Muscle of leg (tissue), 3 donors: ENCODE measurements at regions not wholly inside any gene's neighbourhood (a gene's known extent, or its start where the extent isn't known, plus 50 kb on each side); places are given as distances from the start of the nearest gene placed in this dataset.
"Not testable (repeated sequence)": the region's sequence is repeated elsewhere in the genome, so short reads cannot be mapped to it uniquely, and the experiment has no call there.

Source experiments
- DNase-seq: peaks from one replicate; pipeline ENCODE4 v3.0.0; 2013
- H3K27ac ChIP-seq: one replicate; pipeline ENCODE4 v1.5.1; 2013; ENCODE audit warnings: mild to moderate bottlenecking, low read length, control low read depth
- H3K27me3 ChIP-seq: one replicate; pipeline ENCODE4 v1.6.1; 2013; ENCODE audit warnings: low read length; ENCODE audit not compliant: control insufficient read depth, insufficient read depth
- H3K36me3 ChIP-seq: one replicate; pipeline ENCODE4 v1.6.1; 2013; ENCODE audit warnings: low read length; ENCODE audit not compliant: control insufficient read depth, insufficient read depth
- H3K4me1 ChIP-seq: one replicate; pipeline ENCODE4 v1.6.1; 2013; ENCODE audit warnings: low read length; ENCODE audit not compliant: control insufficient read depth, insufficient read depth
- H3K4me3 ChIP-seq: one replicate; pipeline ENCODE4 v1.5.1; 2013; ENCODE audit warnings: low read length, control low read depth
- H3K9me3 ChIP-seq: replicated peaks from 2 replicates; pipeline ENCODE4 v1.6.1; 2013; ENCODE audit warnings: low read depth, low read length; ENCODE audit not compliant: control insufficient read depth
- WGBS: methylation state at CpG from one replicate; pipeline ENCODE4 v1.1.5; 2013; ENCODE audit warnings: missing lambda C conversion rate; ENCODE audit not compliant: insufficient coverage; 5-methylcytosine and 5-hydroxymethylcytosine counted together

- no peak for DNase-seq
- Histone ChIP-seq H3K36me3 (no peaks in the 10 kb centered on the region), H3K4me3 (no peak overlapping the region), H3K4me1 (no peaks in the 10 kb centered on the region), H3K9me3 (no peaks in the 10 kb centered on the region), H3K27ac (no peak overlapping the region), H3K27me3 (no peaks in the 10 kb centered on the region)
- WGBS, result 100% methylated on average over 2 of the region's 3 CpGs
Observed at GRCh38 chr21:24594082-24594481, 1013.2 kb downstream of the MRPL39 start.

DNA sequence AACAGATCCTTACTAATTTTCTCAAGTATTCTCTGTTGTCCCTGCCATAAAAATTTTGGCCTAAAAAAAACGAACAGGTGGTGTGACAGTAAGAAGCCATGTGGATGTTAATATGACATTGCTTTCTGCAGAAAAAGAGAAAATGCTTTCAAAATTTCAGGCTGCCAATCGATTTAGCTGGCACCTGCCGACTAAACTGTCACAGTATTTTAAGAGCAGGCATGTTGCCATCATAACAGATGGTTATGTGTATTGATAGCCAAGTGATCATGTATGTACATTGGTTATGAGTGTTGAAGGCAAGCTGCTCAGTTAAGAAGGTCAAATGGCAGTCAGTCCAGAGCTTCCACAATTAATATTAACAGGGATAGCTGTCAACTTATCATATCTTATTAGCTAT lies 1017.0 kb downstream of the MRPL39 start:
- DNase-seq, result peak; percentile 38
- Histone ChIP-seq H3K36me3 (no peaks in the 10 kb centered on the region), H3K27me3 (no peaks in the 10 kb centered on the region), H3K9me3 (no peaks in the 10 kb centered on the region), H3K27ac (no peak overlapping the region), H3K4me3 (no peak overlapping the region), H3K4me1 (no peaks in the 10 kb centered on the region)
- WGBS, result 54% methylated on average over 3 of the region's 3 CpGs

GRCh38 chr21:24583473-24583872 lies 1023.8 kb downstream of the MRPL39 start:
- no peaks in the 10 kb centered on the region for H3K4me1 ChIP-seq
- H3K9me3 ChIP-seq, result peaks cover 2% of the 10 kb centered on the region
- no peaks in the 10 kb centered on the region for H3K36me3 ChIP-seq
- DNase-seq, result no peak
- no peaks in the 10 kb centered on the region for H3K27me3 ChIP-seq
- H3K4me3 ChIP-seq, result no peak overlapping the region
- no peak overlapping the region for H3K27ac ChIP-seq

GRCh38 chr21:24577301-24577700 lies 1030.0 kb downstream of the MRPL39 start:
- peak; percentile 57 for DNase-seq
- H3K4me1 ChIP-seq, result no peaks in the 10 kb centered on the region
- no peaks in the 10 kb centered on the region for H3K27me3 ChIP-seq
- no CpG with 5 or more reads among the region's 2 CpGs for WGBS
- no peaks in the 10 kb centered on the region for H3K36me3 ChIP-seq
- no peak overlapping the region for H3K4me3 ChIP-seq
- no peak overlapping the region for H3K27ac ChIP-seq
- no peaks in the 10 kb centered on the region for H3K9me3 ChIP-seq

GRCh38 chr21:24561291-24561690 lies 1046.0 kb downstream of the MRPL39 start:
- no peak for DNase-seq
- 83% methylated on average over 3 of the region's 5 CpGs for WGBS
- Histone ChIP-seq H3K27ac (no peak overlapping the region), H3K4me1 (no peaks in the 10 kb centered on the region), H3K27me3 (no peaks in the 10 kb centered on the region), H3K36me3 (no peaks in the 10 kb centered on the region), H3K9me3 (no peaks in the 10 kb centered on the region), H3K4me3 (no peak overlapping the region)

- H3K4me1 ChIP-seq, result no peaks in the 10 kb centered on the region
- H3K27ac ChIP-seq, result no peak overlapping the region
- H3K4me3 ChIP-seq, result no peak overlapping the region
- DNase-seq, result no peak
- no peaks in the 10 kb centered on the region for H3K27me3 ChIP-seq
- WGBS, result no CpG with 5 or more reads among the region's 3 CpGs
- H3K36me3 ChIP-seq, result no peaks in the 10 kb centered on the region
- H3K9me3 ChIP-seq, result peaks cover 4% of the 10 kb centered on the region
Observed at GRCh38 chr21:24552491-24552890, 1054.8 kb downstream of the MRPL39 start.

DNA sequence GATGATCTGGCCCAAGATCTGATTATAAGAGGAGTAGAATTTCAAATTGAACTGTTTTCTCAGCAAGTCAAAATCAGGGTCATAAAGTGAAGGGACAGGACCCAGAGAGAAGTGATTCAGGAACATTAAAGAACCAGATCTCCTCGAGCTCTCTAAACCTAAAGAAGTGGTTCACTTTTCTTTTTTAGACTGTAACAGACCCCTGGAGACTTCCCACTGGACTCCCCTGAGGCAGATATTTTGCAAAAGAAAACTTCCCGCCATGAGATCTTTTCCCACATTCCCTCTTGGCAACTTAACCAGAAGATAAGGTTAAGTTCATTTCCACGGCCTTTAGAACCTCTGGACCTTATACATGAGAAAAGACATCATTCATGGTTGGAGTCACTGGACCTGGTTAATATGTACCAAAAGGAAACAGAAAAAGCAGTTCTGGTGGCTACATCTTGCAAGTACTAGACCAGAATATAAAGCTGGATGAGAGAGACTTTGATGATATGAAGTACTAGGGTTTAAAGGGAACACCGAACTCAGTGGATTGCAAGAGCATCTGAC lies 1061.4 kb downstream of the MRPL39 start:
- Histone ChIP-seq H3K9me3 (no peaks in the 10 kb centered on the region), H3K36me3 (no peaks in the 10 kb centered on the region), H3K4me1 (no peaks in the 10 kb centered on the region), H3K27me3 (no peaks in the 10 kb centered on the region), H3K27ac (no peak overlapping the region), H3K4me3 (no peak overlapping the region)
- no peak for DNase-seq
- WGBS, result 60% methylated on average over 2 of the region's 4 CpGs

GRCh38 chr21:24514081-24514733 lies 1093.1 kb downstream of the MRPL39 start:
- Histone ChIP-seq H3K9me3 (no peaks in the 10 kb centered on the region), H3K27me3 (no peaks in the 10 kb centered on the region), H3K36me3 (no peaks in the 10 kb centered on the region), H3K27ac (no peak overlapping the region), H3K4me3 (no peak overlapping the region), H3K4me1 (no peaks in the 10 kb centered on the region)
- peak; percentile 18 for DNase-seq
- no CpG with 5 or more reads among the region's 6 CpGs for WGBS

GRCh38 chr21:24509131-24509530 lies 1098.2 kb downstream of the MRPL39 start:
- no CpG with 5 or more reads among the region's 1 CpG for WGBS
- no peak overlapping the region for H3K27ac ChIP-seq
- H3K27me3 ChIP-seq, result no peaks in the 10 kb centered on the region
- H3K36me3 ChIP-seq, result no peaks in the 10 kb centered on the region
- DNase-seq, result no peak
- H3K9me3 ChIP-seq, result peaks cover 2% of the 10 kb centered on the region
- no peaks in the 10 kb centered on the region for H3K4me1 ChIP-seq
- no peak overlapping the region for H3K4me3 ChIP-seq

- Histone ChIP-seq H3K4me3 (no peak overlapping the region), H3K36me3 (no peaks in the 10 kb centered on the region), H3K27me3 (no peaks in the 10 kb centered on the region), H3K4me1 (no peaks in the 10 kb centered on the region), H3K9me3 (no peaks in the 10 kb centered on the region), H3K27ac (no peak overlapping the region)
- no CpG with 5 or more reads among the region's 1 CpG for WGBS
- no peak for DNase-seq
Observed at GRCh38 chr21:24486973-24487372, 1120.3 kb downstream of the MRPL39 start.

DNA sequence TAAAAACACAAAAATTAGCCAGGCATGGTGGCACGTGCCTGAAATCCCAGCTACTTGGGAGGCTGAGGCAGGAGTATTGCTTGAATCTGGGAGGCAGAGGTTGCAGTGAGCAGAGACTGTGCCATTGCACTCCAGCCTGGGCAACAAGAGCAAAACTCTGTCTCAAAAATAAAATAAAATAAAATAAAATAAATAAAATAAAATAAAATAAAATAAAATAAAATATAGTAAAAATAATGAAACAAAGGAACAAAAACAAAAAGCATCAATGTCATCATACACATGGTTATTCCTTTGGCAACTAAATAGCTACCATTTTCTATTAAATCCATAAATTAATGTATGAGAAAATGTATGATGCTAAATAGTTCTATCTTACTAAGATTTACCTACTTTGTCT lies 1123.9 kb downstream of the MRPL39 start:
- H3K27ac ChIP-seq, H3K4me1 ChIP-seq, DNase-seq, H3K9me3 ChIP-seq, H3K36me3 ChIP-seq, H3K27me3 ChIP-seq, H3K4me3 ChIP-seq: not testable (repeated sequence)
- no CpG with 5 or more reads among the region's 1 CpG for WGBS
